ENCODE measurements at regions not wholly inside any gene's neighbourhood (a gene's known extent, or its start where the extent isn't known, plus 50 kb on each side); places are given as distances from the start of the nearest gene placed in this dataset.

DNA sequence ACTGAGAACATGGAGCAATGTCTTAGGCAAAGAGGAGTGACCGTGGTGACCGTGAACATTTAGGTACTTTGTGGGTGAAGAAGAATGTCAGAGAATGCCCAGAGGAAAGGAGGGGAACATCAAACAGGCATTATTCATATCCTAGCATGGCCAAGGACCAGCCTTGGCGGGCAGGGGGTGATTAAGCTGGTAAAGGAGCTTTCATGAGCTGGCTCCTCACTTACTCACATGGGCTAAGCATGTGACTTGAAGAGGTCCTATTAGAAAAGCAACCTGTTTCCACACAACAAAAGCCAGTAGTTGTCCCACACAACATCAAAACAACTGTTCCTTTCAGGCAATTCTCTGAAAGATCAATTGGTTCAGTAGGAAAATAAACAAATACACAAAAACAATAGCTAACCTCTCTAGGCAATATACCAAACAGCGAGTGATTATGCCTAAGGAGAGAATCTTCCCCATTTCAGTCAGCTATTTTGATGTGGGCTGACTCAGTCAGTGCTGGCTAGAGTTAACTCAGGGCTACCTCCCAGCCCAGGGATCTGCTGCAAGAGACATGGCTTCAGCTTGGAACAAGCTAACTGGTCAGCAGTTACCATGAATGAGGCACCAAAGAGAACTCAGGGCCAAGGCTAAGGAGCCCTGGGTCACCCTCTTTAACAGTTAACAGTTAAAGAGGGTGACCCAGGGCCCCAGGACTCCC, 283.5 kb downstream of the ARHGAP12 start:
- no peak for DNase-seq (ENCODE audit: low read depth)

DNA sequence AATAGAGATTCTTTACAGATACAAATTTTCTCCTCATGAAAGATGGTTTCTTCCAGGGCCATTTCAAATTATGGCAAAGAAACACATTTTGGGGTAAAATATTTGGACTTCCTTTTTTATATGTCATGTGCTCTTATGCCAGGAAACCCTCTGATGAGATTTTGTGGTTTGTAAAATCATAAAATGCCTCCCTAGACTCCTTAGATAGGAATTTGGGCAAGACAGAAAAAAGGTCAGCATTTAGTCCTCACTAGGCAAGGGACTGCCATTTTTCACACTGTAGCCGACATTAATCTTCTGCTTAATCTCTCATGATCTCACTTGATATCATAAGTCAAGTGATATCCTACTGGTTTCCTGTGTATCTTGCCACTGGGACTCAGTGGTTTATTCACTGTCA, 286.4 kb downstream of the ARHGAP12 start:
- DNase-seq (ENCODE audit: low read depth): no peak

DNA sequence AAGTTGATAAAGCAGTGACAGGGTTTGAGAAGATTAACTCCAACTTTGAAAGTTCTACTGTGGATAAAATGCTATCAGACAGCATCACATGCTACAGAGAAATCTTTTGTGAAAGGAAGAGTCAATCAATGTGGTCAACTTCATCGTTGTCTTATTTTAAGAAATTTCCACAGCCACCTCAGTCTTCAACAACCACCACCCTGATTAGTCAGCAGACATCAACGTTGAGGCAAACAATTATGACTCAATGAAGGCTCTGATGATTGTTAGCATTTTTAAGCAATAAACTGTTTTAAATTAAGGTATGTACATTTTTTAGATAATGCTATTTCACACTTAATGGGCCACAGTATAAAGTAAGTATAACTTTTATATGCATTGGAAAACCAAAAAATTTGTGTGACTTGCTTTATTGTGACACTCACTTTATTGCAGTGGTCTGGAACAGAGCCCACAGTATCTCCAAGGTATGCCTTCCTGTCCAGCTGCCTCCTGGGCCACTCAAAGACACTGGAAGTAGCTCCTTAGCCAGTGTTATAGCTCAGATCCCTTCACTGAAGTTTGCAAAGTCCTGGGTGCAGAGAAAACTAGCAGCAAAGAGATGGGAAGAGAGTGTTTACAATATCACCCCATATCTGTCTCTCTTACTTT, 293.1 kb downstream of the ARHGAP12 start:
- no peak for DNase-seq (ENCODE audit: low read depth)

DNA sequence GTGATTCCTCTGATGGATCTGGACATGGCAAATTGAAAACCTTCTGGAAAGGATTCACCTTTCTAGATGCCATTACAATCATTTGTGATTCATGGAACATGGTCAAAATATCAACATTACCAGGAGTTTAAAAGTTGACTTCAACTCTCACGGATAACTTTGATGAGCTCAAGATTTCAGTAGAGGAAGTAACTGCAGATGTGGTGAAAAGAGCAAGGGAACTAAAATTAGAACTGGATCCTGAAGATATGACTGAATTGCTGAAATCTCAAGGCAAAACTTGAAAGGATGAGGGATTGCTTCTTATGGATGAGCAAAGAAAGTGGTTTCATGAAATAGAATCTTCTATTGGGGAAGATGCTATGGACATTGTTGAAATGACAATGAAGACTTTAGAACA, 293.6 kb downstream of the ARHGAP12 start:
- DNase-seq (ENCODE audit: low read depth): no peak

DNA sequence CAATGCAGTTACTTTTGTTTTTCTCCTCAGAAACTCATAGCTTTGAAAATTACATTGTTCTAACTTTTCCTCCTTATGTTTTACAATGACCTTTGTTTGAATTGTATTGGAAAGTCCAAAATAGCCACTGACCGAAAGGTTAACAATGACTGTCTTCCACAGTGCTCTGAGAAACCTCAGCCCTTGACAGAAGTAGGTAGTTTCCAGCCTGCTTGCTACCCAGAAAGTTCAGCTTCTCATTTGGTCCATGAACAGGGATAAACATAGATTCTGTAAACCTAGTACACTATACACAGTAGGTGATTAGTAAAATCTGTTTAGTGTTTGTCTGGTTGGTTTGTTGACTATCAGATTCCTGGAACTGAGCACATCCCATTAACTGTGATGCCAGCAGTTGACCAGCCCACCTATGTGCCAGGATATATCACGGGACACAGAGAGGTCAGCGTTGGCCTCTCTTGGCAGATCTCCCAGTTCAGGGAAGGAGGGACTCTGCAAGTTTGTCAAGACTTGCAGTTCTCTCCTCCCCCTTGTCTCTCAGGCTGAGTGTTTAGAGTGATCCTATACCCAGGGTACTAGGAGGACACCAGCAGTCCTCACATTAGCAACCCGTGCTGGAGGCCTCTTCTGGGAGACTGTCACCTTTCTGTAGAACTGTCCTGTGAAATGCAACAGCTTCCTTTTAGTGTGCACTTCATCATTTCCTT, 297.6 kb downstream of the ARHGAP12 start:
- DNase-seq (ENCODE audit: low read depth): no peak

DNA sequence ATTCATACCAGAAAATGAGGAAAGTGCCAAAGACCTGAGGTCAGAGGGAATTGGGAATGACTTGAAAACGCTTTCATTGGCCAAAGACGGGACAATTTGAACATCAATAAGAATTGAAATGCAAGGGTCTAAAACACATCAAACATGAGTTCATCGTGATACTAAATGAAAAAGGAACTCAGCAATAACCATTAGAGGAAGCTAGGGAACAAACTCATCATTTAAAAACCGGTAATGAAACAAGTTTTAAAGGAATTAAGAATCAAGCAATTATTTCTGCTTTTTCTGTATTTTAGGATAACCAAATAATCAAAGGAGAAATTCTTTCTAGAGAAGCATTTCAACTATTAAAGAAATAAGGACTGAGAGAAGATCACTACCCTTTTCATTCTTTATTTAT, 303.1 kb downstream of the ARHGAP12 start:
- no peak for DNase-seq (ENCODE audit: low read depth)

DNA sequence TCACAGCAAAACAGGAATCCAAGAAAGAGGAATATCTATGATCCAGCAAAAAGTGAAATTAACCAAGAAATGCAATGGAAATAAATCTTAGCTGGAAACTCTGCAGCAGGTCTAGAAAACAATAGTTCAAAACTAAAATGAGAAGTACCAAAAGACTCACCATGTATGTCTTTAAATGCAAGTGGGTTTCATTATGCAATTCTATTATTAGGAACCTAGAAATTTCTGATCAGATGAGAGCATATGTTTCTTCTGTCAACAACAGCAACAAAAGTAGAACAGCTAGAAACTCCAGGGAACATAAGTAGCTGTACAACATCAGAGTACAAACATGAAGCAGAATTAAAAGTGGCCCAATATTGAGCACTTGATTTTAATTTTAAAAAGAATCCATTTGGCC, 304.0 kb downstream of the ARHGAP12 start:
- no peak for DNase-seq (ENCODE audit: low read depth)

DNA sequence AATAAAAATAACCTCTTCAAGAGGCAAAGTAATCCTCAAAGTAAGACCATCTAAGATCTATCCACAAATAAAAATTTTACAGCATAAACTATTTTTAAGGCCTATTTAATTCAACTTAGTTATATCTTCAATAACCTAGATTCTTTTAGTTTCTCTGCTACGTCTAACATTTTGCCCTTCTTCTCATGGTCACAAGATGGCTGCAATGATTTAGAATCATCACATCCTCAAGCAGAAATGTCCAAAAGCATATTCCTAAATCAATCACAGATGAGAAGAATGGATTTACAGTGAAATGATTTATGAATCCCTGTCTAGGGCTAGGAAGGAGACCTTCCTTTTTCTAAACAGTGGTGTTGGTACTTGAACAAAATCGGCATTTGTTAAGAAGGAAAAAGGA, 304.7 kb downstream of the ARHGAP12 start:
- DNase-seq (ENCODE audit: low read depth): no peak

DNA sequence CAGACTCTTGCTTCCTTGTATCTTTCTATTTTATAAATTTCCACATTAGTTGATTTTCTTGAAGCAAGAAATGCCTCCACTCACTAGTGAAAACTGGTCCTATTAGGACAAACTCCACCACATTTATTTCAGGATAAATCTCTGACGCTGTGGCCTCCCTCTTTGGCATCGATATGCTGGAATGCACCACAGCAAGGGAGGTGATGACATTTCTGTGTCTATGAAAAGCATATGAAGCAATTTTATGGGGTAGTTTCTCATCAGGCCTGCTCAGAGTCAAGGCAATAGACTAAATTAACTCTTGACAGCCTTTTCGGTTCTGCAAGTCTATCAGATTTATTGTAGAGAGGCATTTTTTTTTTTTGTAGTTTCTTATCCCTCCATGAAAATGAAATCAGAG, 304.4 kb downstream of the ZEB1 start:
- DNase-seq (ENCODE audit: low read depth): peak; percentile 82

DNA sequence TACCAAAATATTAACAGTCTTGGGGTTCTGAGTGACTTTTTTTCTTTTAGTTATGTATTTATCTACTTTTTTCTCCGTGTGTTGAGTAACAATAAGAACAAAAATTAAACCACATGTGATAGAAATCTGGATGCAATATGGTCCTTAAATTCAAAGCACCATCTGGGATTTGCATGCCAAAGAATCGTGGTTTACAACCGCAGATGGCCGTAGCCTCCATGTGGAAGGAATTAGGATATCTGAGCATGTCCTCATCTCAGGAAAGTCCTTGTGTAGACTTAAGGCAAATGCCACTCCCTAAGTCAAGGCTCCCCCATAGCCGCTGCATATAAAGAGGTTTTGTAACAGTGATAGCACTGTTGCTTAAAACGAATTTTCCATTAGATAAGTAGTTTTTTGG, 304.0 kb downstream of the ZEB1 start:
- DNase-seq (ENCODE audit: low read depth): peak; percentile 80

DNA sequence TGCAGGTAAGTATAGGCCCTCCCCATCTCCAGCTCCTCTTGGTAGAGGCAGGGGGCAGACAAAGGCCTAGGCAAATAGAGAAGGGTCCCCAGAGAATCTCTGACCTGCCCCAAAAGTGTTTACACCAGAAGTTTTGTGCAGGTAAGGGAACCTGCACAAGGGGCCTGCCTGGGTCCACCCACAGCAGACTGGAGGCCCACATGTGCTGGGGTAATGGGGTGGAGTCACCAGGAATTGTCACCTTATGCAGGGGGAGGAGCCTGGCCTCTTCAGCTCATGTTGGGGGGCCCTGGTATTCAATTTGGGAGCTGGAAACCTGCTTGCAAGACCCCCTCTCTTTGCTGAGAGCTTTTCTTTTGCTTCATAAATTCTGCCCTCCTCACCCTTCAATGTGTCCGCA, 302.7 kb downstream of the ZEB1 start:
- no peak for DNase-seq (ENCODE audit: low read depth)

DNA sequence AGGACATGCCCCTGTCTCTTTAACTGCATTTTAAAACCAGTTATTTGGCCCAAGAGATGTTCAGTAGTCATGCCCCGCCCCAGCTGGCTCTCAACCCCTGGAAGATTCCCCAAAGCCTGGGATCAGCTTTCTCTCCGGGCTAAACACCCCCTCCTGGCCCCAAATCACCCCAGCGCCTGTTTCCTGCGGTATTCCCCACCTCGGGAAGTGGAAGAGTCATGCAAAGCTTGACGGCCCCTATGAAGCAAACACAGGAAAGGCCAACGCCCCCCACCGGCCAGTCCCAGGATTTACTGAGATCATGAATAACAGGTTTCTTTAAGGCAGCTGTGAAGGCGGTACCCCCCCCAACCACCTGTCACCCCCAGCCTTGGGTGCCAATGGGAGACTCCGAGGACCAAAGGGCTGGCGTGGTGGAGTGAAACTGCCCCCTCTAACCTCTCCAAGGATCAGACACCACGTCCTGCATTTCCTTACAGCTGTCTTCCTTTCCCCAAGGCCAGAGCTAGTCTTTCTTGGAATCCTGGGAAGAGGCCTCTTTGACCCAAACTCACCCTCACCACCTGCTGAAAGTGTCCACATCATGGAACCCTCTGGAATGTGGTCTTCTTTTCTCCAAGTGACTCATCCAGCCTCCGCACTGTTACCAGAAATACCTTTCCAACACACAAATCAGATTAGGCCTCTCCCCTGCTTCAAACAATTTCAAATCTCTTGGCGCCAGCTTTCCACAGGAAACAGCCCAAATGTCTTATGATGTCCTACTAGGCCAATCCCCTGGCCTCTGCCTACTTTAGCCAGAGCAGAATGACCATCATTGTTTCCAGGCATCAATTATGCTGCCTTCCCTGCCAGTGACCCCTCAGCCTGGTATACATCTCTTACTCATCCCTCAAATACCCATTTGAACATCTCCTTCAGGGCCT, 301.5 kb downstream of the ZEB1 start:
- DNase-seq (ENCODE audit: low read depth): no peak

DNA sequence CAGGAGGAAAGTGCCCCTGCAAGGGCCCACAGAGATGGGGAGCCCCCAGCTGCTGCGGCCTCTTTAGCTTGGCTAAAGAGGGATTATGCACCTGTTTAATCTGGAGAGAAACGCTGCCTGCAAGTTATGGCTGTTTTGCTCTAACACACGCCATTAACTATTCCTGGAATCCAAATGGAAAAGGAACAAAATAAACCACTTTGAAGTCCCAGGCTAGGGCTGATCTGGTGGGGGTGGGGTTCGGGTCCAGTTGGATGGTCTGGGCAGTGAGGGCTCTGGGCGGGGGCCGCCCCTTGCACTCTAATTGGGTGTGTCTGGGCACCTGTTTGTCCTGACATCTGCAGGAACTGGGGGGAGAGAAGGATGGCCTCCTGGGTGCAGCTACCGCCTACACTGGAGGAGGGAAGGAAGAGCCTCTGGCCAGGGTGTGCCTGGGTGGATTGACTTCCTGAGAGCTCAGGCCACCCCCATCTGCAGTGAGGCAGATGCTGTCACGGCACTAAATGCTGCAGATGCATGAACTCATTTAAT, 300.6 kb downstream of the ZEB1 start:
- DNase-seq (ENCODE audit: low read depth): no peak

DNA sequence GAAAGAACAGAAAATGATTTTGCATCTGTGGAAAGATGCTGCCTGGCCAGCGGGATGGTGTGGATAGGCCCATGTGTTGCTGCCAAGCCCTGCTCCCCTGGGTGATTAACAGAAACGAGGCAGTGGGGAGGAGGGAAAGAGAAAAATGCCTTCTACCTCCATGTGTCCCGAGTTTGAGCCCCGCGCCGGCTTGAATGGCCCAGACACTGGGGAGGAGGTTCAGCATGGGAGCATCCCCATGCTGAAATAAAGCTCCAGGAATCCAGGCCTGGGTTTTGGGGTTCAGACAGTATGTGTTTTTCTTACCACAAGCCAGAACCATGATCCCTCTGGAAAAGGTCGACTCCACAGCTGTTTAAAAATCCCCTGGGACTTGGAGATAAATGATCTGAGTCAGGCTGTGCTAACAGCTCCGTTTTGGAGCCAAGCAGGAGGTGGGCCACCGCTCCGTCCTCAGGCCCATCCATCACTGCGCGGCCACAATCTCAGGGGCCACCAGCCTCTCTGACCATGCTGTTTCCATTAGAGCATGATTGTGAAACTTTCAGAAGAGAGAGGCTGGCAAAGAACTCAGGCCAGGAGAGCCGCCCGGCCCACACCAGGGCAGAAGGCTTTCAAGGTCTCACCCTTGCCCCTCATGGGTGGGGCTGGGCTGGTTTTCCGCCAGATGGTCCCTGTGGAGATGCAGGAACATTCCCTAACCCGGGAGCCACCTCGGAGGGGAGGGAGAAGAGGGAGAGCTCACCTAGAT, 299.7 kb downstream of the ZEB1 start:
- peak; percentile 77 for DNase-seq (ENCODE audit: low read depth)

DNA sequence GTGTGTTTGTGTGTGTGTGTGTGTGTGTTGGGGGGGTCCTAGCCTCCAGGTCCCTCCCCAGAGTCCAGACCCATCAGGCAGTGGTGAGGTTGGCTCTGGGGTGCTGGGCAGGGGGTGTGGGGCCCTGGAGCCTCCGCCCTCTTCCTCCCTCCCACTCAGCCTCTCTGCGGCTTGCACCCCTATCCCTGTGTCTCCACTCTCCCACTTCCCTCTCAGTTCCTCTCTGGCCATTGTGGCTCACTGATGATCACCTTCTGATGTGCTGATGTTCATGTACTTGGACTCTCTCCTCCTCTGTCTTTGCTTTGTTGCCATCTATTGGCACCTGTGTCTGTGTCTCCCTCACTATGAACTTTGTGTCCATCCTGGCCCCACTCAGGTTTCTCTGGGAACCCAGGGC, 298.7 kb downstream of the ZEB1 start:
- no peak for DNase-seq (ENCODE audit: low read depth)

DNA sequence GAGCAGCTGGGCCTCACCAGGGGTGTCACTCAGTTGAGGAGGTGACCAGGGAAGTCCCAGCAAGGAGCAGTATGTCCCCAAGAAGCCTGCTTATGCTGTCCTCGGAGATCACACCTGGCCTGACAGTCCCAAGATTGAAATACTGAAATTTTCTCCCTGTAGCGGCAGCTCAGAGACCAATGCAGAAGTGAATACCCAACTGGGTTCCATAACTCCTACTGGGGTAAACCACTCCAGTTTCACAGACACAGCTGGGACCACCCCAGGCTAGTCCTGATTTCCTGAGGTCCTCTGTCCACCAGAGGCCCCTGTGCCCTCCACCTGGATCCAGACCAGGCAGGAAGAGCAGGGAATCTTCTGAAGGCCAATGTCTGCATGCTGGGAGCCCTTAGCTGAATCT, 298.1 kb downstream of the ZEB1 start:
- no peak for DNase-seq (ENCODE audit: low read depth)

DNA sequence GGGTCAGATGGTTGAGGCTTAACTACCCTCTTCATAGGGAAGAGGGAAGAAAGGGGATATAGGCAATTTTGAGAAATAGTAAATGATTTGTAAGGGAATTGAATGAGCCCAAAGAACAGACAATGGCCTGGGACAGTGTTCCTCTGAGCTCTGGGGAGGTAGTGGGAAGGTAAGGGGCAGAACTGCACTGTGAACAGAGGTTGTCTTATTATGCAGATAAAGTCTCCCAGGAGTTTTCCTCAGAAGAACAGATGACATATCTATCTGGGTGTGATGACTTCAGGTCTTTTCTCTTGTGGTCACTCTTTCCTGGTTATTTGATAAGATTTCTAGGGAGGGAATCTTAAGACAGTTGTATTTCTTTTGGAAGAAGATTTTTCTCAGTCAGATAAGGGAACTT, 296.1 kb downstream of the ZEB1 start:
- no peak for DNase-seq (ENCODE audit: low read depth)

DNA sequence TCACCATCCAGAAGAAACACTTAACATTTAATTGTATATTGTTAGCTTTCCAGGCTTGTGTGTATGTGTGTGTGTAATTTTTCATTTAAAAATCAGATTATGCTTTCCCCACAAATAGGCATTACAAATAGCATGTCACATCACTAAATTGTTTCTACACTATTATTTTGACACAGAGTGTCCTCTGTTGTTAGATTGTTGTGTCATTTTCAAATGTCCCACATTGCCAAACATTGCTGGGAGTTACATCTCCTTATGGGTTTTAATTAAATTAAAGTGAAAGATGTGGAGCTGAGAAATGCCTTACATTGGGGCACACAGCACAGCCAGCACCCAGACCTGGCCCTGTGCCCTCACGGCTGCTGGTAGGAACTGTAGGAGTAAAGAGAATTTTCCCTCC, 295.6 kb downstream of the ZEB1 start:
- DNase-seq (ENCODE audit: low read depth): no peak

DNA sequence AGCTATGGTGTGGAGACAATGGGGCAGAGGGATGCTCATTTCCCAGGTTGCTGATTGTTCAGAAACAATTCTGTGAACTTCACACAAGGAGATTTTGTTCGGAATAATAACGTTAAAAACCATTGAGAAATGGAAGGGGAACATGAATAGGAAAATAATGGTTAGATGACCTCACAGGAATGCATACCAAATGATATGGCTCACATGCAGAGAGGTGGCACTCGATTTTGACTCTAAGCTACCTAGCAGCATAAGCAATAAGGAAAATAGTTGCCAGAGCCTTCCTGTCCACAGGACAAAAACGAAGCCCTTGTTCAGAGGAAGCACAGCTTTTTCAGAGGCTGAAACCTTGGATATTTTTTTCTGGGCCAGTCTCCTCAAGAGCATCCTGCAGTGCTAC, 293.1 kb downstream of the ZEB1 start:
- no peak for DNase-seq (ENCODE audit: low read depth)

DNA sequence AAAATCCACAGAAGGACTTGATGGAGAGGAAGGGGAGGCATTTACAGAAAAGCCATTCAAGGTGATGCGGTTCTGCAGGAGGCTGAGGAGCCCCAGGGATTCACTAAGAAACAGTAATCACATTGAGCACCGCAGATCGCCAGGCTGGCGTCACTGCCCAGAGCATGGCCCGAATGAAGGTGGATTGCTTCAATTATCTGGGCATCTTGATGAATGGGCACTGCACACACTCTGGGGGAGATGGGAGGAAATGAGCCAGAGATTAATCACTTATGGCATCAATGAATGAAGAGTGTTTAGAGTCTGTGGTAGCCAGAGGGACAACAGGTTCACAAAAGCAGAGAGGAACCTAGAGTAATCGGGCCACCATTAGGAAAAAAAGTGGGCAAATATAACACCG, 292.1 kb downstream of the ZEB1 start:
- no peak for DNase-seq (ENCODE audit: low read depth)

DNA sequence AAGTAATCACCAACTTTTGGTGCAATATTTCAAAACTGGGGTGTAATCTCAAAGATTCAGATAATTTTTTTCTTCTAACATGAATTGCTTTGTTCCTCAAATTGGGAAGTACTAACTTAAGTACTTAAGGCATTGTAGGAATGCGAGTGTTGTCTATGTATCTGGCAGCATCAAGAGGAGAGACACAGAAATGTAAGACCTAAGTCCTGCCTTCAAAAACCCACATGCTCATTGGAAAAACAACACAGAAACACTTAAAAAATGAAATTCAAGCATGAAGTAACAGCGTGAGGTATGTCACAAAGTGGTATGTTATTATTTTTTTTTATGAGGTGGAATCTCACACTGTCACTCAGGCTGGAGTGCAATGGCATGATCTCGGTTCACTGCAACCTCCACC, 288.5 kb downstream of the ZEB1 start:
- DNase-seq (ENCODE audit: low read depth): no peak

Measured in GM04503 (cell line).